Esophagus (tissue), 2 donors: ENCODE measurements at regions not wholly inside any gene's neighbourhood (a gene's known extent, or its start where the extent isn't known, plus 50 kb on each side); places are given as distances from the start of the nearest gene placed in this dataset.

ENCODE experiments used
- H3K27ac ChIP-seq, 2 donors: one replicate each; pipeline ENCODE4 v1.5.1; 2013; ENCODE audit warnings: low read depth in 2 of 2, mild to moderate bottlenecking in 2 of 2, inconsistent platforms in 1 of 2, low read length in 1 of 2, moderate library complexity in 1 of 2
- H3K27me3 ChIP-seq, 2 donors: one replicate each; pipeline ENCODE4 v1.6.1; 2013; ENCODE audit warnings: low read length in 2 of 2, control low read depth in 1 of 2, mild to moderate bottlenecking in 1 of 2; ENCODE audit not compliant: insufficient read depth in 2 of 2, control insufficient read depth in 1 of 2
- H3K36me3 ChIP-seq, 2 donors: one replicate each; pipeline ENCODE4 v1.6.1; 2013; ENCODE audit warnings: low read length in 1 of 2; ENCODE audit not compliant: control insufficient read depth in 2 of 2, insufficient read depth in 2 of 2
- H3K4me1 ChIP-seq, 2 donors: one replicate each; pipeline ENCODE4 v1.6.1; 2013; ENCODE audit warnings: low read length in 1 of 2; ENCODE audit not compliant: control insufficient read depth in 2 of 2, insufficient read depth in 2 of 2
- H3K4me3 ChIP-seq, 2 donors: one replicate each; pipeline ENCODE4 v1.5.1; 2013; ENCODE audit warnings: low read length in 2 of 2, mild to moderate bottlenecking in 2 of 2, low read depth in 1 of 2, moderate library complexity in 1 of 2
- H3K9me3 ChIP-seq, 2 donors: one replicate each; pipeline ENCODE4 v1.6.1; 2013; ENCODE audit warnings: mild to moderate bottlenecking in 2 of 2, low read depth in 1 of 2, low read length in 1 of 2, moderate library complexity in 1 of 2; ENCODE audit not compliant: control insufficient read depth in 2 of 2, insufficient read depth in 1 of 2
- WGBS, 2 donors: extraction: QIAGEN DNeasy Blood & Tissue Kit; methylation state at CpG; one replicate each; pipeline ENCODE4 v1.1.7; 2013; 5-methylcytosine and 5-hydroxymethylcytosine counted together
- donor health status: healthy with polysubstance abuse.
- donor health status: Bipolar disorder and iron deficiency.

DNA sequence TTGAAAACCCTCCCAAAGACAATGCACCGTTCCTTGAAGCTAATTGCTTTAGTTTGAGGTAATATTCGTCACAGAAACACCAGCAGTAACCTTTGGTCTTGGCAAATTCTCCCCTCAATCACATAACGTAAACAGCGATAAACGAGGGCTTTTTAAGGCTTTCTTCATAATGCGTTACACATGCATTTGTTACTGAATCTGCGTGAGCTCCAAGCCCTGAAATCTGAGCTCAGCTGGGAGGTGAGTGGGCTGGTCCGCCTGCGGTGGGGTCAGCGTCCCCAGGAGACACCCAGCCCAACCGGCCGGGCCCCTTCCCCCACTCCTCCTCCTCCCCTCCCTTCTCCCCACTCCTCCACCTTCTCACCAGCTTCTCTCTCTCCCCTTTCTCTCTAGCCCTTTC, 91.1 kb downstream of the BARX1 start:
- Histone ChIP-seq H3K27me3 (peaks cover 0 to 7% of the 10 kb centered on the region in 2 donors), H3K36me3 (no peaks in the 10 kb centered on the region), H3K4me3 (no peak overlapping the region), H3K27ac (no peak overlapping the region), H3K4me1 (peaks cover 0 to 2% of the 10 kb centered on the region in 2 donors), H3K9me3 (no peaks in the 10 kb centered on the region)
- 32 to 40% methylated on average over 12 of the region's 12 CpGs for WGBS, 2 donors

DNA sequence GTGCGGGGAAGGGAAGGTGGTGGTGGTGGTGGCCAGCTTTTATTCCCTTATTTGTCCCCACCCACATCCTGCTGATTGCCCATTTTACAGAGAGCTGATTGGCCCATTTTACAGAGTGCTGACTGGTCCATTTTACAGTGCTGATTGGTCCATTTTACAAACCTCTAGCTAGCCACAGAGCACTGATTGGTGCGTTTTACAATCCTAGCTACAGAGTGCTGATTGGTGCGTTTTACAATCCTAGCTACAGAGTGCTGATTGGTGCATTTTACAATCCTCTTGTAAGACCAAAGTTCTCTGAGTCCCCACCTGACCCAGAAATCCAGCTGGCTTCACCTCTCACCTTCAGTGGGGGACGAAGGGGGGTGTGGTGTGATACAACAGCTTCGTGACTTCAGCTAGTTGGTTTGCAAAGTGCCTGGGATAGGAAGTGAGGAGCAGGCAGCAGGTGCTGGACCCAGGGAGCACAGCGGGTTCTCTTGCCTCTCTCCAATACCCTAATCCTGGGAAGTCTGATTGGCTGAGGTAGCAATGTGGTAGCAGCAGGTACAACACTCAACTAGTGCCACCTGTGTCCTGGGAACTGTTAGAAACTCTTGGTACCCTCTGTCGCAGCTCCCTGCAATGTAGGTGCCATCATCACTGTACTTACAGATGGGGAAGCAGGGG, 92.1 kb downstream of the BARX1 start:
- 87 to 94% methylated on average over 6 to 7 of the region's 7 CpGs for WGBS, 2 donors
- Histone ChIP-seq H3K4me1 (peaks cover 0 to 2% of the 10 kb centered on the region in 2 donors), H3K27me3 (peaks cover 0 to 7% of the 10 kb centered on the region in 2 donors)

DNA sequence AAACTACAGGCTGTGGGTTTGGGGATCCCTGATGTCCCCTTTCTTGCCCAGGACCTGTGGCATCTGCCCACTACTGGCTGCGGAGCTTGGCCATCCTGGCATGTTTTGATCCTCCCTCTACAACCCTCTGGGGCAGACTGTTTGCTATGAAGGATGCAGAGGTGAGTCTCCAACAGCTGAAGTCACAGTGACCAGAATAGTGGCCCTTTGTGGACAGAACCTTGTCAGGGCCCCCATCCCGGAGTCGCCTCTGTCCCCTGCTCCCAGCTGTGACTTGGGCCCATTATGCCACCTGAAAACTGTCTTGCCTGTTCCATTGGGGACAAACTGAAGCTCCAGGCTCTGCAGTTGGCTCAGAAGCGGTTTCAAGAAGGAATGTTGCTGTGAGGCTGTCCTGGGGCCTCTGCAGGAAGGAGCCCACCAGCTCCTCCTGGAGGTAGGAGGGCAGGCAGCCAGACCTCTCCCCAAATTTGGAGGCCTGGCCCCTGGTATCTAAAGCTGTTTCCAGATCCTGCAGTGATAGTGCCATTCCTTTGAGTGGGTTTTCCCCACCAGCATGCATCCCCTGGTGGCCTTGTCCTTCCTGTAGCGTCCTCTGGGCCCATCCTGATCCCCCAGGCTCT, 93.3 kb downstream of the BARX1 start:
- Histone ChIP-seq H3K9me3 (peaks cover 0 to 2% of the 10 kb centered on the region in 2 donors), H3K27me3 (peaks cover 0 to 7% of the 10 kb centered on the region in 2 donors), H3K4me1 (peaks cover 0 to 2% of the 10 kb centered on the region in 2 donors), H3K36me3 (no peaks in the 10 kb centered on the region), H3K4me3 (no peak overlapping the region), H3K27ac (no peak overlapping the region)
- 90 to 91% methylated on average over 5 of the region's 5 CpGs for WGBS, 2 donors

More for the DNA sequence above, 92.1 kb downstream of the BARX1 start:
- no peak overlapping the region for H3K4me3 ChIP-seq
- no peak overlapping the region for H3K27ac ChIP-seq
- H3K9me3 ChIP-seq = peaks cover 0 to 2% of the 10 kb centered on the region in 2 donors
- H3K36me3 ChIP-seq = no peaks in the 10 kb centered on the region

DNA sequence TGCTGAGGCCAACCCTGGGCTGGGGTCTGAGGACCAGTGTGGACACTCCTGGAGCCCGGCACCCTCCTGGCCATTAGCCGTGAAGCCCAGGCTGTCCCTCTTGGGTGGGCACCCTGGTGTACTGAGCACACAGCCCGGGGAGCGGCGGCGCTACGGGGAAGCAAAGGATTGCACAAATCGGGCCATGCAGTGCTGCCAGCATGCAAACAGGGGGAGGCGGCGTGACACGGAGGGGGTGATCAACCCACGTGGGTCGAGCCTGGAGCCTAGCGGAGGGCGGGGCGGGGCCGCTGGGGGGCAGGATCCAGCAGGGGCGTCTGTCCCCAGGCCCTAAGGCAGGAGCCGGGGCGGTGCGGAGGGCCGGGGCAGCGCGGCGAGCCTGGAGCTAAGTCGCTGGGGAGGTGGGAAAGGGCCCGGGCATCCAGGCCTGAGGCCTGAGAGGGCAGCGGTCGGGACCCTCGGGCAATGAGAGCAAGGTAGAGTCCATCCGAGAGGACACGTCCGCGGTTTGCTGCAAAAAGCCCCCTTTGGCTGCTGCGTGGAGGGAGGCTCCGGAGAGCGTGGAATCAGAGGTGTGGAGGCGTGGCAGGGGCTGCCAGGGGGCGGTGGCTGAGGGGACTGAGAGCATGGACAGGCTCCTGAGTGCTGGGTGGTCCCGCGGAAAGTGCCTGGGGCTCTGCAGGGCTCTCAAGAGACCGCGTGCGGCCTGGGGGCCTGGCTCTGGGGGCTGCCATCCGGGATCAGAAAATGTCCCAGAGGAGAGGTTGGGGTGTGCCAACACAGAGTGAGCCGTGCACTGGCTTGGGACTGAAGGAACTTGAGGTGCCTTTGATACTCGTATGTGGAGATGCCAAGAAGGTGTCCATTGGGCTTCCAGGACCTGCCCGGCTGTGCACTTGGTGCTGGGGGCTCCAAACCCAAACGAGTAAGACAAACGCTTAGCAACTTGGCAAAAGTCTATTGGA, 94.2 kb downstream of the BARX1 start:
- peaks cover 0 to 7% of the 10 kb centered on the region in 2 donors for H3K27me3 ChIP-seq
- H3K36me3 ChIP-seq = no peaks in the 10 kb centered on the region
- no peak overlapping the region for H3K4me3 ChIP-seq
- peaks cover 0 to 2% of the 10 kb centered on the region in 2 donors for H3K9me3 ChIP-seq
- no peak overlapping the region for H3K27ac ChIP-seq
- WGBS, 2 donors = 24 to 28% methylated on average over 50 of the region's 50 CpGs
- peaks cover 0 to 2% of the 10 kb centered on the region in 2 donors for H3K4me1 ChIP-seq

DNA sequence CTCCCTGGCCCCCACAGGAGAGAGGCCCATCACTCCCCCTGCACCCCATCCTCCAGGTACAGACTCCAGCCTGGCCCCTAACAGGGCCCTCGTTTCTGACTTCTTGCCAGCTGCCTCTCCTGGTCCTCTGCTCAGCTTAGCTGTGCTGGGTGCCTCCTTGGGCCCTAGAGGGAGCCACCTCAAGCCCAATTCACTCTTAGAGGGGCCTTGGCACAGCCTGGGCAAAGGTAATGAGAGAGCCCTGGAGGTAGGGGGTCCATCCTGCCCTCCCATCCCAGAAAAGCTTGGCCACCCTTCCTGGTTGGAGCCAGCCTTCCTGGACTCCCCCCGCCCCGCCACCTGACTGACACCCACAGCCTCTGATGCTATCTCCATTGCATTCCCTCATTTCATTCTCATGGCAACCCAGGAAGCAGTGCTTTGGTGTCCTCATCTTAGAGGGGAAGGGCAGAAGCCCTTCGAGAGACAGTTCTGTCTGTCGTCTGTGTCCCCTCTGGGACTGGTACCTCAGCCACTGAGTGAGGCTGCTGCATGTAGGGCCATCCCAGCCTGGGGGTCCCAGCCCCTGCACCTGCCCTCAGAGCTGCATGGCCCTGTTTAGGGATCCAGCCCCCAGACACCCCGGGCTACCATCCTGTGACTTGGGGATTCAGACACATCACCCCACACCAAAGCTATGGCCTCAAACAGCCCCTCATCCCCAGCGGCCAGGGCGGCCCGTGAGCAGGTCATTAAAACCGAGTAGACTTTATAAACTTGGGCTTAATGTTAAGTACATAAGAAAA, 95.5 kb downstream of the BARX1 start:
- WGBS, 2 donors = 79 to 82% methylated on average over 10 of the region's 10 CpGs
- Histone ChIP-seq H3K27ac (no peak overlapping the region), H3K9me3 (peaks cover 0 to 2% of the 10 kb centered on the region in 2 donors), H3K36me3 (no peaks in the 10 kb centered on the region), H3K4me1 (no peaks in the 10 kb centered on the region), H3K4me3 (no peak overlapping the region), H3K27me3 (peaks cover 0 to 7% of the 10 kb centered on the region in 2 donors)

DNA sequence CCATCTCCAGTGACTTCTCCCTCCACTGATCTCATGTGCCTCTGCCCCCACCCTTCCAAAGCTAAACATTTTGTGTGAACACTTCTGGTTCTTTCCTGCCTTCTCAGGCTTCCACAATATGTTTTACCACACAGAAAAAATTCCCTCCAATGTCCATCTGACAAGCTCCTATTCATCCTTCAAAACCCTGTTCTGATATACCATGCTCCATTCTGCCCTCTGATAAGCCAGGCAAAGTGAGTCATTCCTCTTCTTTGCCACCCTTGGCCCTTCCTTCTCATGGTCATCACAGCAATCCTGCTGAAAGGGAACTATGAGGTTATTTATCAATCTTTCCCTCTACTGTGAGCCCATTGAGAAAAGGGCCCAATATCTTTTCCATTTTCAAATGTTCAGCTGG, 97.6 kb downstream of the BARX1 start:
- no peak overlapping the region for H3K4me3 ChIP-seq
- H3K27ac ChIP-seq = no peak overlapping the region
- H3K27me3 ChIP-seq = peaks cover 0 to 7% of the 10 kb centered on the region in 2 donors
- no peaks in the 10 kb centered on the region for H3K36me3 ChIP-seq
- peaks cover 0 to 2% of the 10 kb centered on the region in 2 donors for H3K9me3 ChIP-seq
- H3K4me1 ChIP-seq = no peaks in the 10 kb centered on the region

DNA sequence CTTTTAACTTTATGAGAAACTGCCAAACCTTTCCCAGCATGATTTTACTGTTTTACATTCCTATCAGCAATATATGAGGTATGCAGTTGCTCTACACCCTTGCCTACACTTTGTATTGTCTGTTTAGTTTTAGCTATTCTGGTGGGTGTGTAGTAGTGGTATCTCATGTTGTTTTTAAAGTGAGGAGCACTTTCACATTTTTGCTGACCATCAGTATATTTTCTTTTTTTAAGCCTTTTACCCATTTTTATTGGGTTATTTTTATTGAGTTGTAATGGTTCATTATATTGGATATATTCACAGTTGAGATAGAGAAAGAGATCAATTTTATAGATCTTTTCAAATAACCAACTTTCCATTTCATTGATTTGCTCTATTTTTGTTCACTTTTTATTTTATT, 102.4 kb downstream of the BARX1 start:
- Histone ChIP-seq H3K27ac (no peak overlapping the region), H3K27me3 (no peaks in the 10 kb centered on the region), H3K4me3 (no peak overlapping the region), H3K9me3 (no peaks in the 10 kb centered on the region), H3K4me1 (no peaks in the 10 kb centered on the region), H3K36me3 (no peaks in the 10 kb centered on the region)

DNA sequence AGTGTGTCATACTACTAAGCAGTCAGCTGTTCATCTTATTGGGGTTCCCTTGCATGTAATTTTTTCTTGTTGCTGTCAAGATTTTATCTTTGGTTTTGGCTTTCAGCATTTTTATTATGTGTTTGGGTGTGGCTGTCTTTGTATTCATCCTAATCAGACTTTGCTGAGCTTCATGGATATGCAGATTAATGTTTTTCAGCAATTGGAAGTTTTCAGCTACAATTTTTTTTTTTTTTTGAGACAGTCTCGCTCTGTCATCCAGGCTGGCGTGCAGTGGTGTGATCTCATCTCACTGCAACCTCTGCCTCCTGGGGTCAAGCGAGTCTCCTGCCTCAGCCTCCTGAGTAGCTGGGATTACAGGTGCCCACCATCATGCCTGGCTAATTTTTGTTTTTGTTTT, 108.8 kb downstream of the BARX1 start:
- Histone ChIP-seq H3K4me3 (no peak overlapping the region), H3K27me3 (no peaks in the 10 kb centered on the region), H3K27ac (no peak overlapping the region), H3K9me3 (peaks cover 0 to 2% of the 10 kb centered on the region in 2 donors), H3K36me3 (no peaks in the 10 kb centered on the region), H3K4me1 (no peaks in the 10 kb centered on the region)
- WGBS, 2 donors = 91 to 97% methylated on average over 3 of the region's 3 CpGs

DNA sequence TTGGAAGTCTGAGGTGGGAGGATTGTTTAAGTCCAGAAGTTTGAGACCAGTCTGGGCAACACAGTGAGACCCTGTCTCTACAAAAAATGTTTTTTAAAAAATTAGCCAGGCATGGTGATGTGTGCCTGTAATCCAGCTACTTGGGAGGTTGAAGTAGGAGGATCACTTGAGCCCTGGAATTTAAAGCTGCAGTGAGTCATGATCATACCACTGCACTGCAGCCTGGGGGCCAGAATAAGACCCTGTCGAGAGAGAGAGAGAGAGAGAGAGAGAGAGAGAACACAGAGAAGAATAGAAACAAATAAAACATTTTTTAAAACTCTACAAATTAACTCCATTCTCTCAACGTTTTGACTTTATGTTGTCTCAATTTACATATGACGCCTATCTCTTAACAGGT, 111.8 kb downstream of the BARX1 start:
- H3K27ac ChIP-seq = no peak overlapping the region

More for the DNA sequence above, 111.8 kb downstream of the BARX1 start:
- Histone ChIP-seq H3K4me1 (no peaks in the 10 kb centered on the region), H3K4me3 (no peak overlapping the region), H3K27me3 (no peaks in the 10 kb centered on the region), H3K36me3 (no peaks in the 10 kb centered on the region), H3K9me3 (peaks cover 0 to 2% of the 10 kb centered on the region in 2 donors)
- WGBS, 2 donors = 63 to 64% methylated on average over 3 of the region's 3 CpGs
